Endodermal cell (in vitro differentiated cells): ENCODE measurements at regions not wholly inside any gene's neighbourhood (a gene's known extent, or its start where the extent isn't known, plus 50 kb on each side); places are given as distances from the start of the nearest gene placed in this dataset.
A peak's percentile ranks its signal among the peaks of the same experiment; 100 is the strongest.
"Not testable (repeated sequence)": the region's sequence is repeated elsewhere in the genome, so short reads cannot be mapped to it uniquely, and the experiment has no call there.

Experiments used
- DNase-seq: peaks from one replicate; pipeline ENCODE4 v3.0.0-alpha.2; 2017
- H3K27ac ChIP-seq: 2 replicates; pipeline ENCODE4 v1.5.1; 2013; ENCODE audit warnings: mild to moderate bottlenecking, low read depth, low read length, moderate library complexity
- H3K27me3 ChIP-seq: 2 replicates; pipeline ENCODE4 v1.6.1; 2013; ENCODE audit warnings: mild to moderate bottlenecking, low read length, moderate library complexity; ENCODE audit not compliant: insufficient read depth, control insufficient read depth, poor library complexity, severe bottlenecking
- H3K36me3 ChIP-seq: 2 replicates; pipeline ENCODE4 v1.7.0; 2013; ENCODE audit warnings: mild to moderate bottlenecking, low read length, moderate library complexity; ENCODE audit not compliant: control insufficient read depth, insufficient read depth
- H3K4me1 ChIP-seq: one replicate; pipeline ENCODE4 v1.7.0; 2013; ENCODE audit warnings: low read length; ENCODE audit not compliant: control insufficient read depth, insufficient read depth
- H3K4me3 ChIP-seq: 2 replicates; pipeline ENCODE4 v1.5.1; 2013; ENCODE audit warnings: mild to moderate bottlenecking, low read length, moderate library complexity
- H3K9ac ChIP-seq: 2 replicates; pipeline ENCODE4 v1.6.1; 2013; ENCODE audit warnings: mild to moderate bottlenecking, low read length, moderate library complexity; ENCODE audit not compliant: poor library complexity, severe bottlenecking; ENCODE audit errors: extremely low read depth
- H3K9me3 ChIP-seq: 2 replicates; pipeline ENCODE4 v1.6.1; 2013; ENCODE audit warnings: mild to moderate bottlenecking, low read length, moderate library complexity; ENCODE audit not compliant: control insufficient read depth
- H3K27ac Mint-ChIP-seq: 2 replicates; pipeline ENCODE4 v1.8.0; 2020; ENCODE audit warnings: mixed read lengths
- H3K27me3 Mint-ChIP-seq: 2 replicates; pipeline ENCODE4 v1.8.0; 2021; ENCODE audit warnings: mild to moderate bottlenecking, mixed read lengths; ENCODE audit not compliant: insufficient read depth
- H3K36me3 Mint-ChIP-seq: 2 replicates; pipeline ENCODE4 v1.8.0; 2020; ENCODE audit warnings: low read depth, mixed read lengths
- H3K4me1 Mint-ChIP-seq: 2 replicates; pipeline ENCODE4 v1.8.0; 2020; ENCODE audit warnings: mixed read lengths
- H3K4me3 Mint-ChIP-seq: 2 replicates; pipeline ENCODE4 v1.8.0; 2020; ENCODE audit warnings: mild to moderate bottlenecking, moderate library complexity, mixed read lengths
- H3K9me3 Mint-ChIP-seq: 2 replicates; pipeline ENCODE4 v1.8.0; 2020; ENCODE audit warnings: mild to moderate bottlenecking, mixed read lengths
- WGBS, 2 experiments: methylation state at CpG; one replicate each; pipeline versions ENCODE4 v1.1.5 to v1.1.7; 2013; ENCODE audit warnings: missing lambda C conversion rate in 2 of 2, mixed read lengths in 1 of 2; ENCODE audit not compliant: insufficient coverage in 1 of 2, insufficient read length in 1 of 2; 5-methylcytosine and 5-hydroxymethylcytosine counted together
- TF ChIP-seq, protein P1 (sequence below): fragments of 200-600 bp; sonication (generic); conservative IDR thresholded peaks from 2 replicates; pipeline ENCODE4 v1.5.0; 2021; ENCODE audit warnings: antibody characterized with exemption, mild to moderate bottlenecking

DNA sequence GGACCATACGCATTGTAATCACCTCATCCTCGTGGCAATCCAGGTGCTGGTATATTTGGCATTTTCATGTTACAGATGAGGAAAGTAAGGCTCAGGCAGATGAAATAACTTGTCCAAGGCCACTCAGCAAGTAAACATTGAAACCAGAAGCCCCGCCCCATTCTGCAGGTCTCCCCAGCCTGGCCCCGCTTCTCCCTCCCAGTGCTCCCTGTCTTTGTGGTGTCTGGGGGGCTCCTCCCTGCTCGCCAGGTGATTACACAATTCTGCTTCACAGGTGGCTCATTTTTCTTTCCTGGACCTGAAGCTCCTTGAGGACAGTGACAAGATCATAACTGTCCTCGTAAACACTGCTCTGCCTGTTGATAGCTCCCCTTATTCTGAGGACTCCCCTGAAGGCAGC lies 531.5 kb upstream of the B3GAT1 start:
- no peaks in the 10 kb centered on the region for H3K4me1 ChIP-seq
- no peak overlapping the region for H3K27ac ChIP-seq
- H3K36me3 ChIP-seq = no peaks in the 10 kb centered on the region
- Mint-ChIP-seq H3K27me3 (peaks cover 4% of the 10 kb centered on the region), H3K9me3 (no peaks in the 10 kb centered on the region), H3K4me3 (no peak overlapping the region), H3K36me3 (no peaks in the 10 kb centered on the region), H3K27ac (no peak overlapping the region), H3K4me1 (peaks cover 23% of the 10 kb centered on the region)
- H3K9me3 ChIP-seq = no peaks in the 10 kb centered on the region
- 81 to 92% methylated on average over 2 to 6 of the region's 6 CpGs for WGBS, 2 experiments
- no peaks in the 10 kb centered on the region for H3K27me3 ChIP-seq
- DNase-seq = no peak
- no peak overlapping the region for H3K4me3 ChIP-seq
- no peak overlapping the region for H3K9ac ChIP-seq
- TF ChIP-seq, protein P1, sequence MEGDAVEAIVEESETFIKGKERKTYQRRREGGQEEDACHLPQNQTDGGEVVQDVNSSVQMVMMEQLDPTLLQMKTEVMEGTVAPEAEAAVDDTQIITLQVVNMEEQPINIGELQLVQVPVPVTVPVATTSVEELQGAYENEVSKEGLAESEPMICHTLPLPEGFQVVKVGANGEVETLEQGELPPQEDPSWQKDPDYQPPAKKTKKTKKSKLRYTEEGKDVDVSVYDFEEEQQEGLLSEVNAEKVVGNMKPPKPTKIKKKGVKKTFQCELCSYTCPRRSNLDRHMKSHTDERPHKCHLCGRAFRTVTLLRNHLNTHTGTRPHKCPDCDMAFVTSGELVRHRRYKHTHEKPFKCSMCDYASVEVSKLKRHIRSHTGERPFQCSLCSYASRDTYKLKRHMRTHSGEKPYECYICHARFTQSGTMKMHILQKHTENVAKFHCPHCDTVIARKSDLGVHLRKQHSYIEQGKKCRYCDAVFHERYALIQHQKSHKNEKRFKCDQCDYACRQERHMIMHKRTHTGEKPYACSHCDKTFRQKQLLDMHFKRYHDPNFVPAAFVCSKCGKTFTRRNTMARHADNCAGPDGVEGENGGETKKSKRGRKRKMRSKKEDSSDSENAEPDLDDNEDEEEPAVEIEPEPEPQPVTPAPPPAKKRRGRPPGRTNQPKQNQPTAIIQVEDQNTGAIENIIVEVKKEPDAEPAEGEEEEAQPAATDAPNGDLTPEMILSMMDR = no peak

DNA sequence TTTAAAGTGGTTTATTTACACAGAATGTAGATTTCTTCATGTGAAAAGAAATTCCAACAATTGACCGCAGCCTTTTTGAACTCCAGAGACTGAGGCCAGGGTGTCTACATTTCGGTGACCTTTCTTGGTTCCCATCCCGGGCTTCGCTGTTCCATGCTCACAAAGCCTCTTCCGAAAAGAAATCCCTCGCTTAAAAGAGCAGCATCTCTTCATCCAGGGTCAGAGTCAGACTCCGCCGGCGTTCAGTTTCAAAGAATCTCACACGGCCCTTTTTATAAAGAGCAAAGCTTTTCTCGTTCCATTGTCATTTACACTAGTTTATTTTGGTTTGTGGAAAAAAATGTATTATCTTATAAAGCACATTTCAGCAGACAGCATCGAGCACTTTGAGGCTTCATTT lies 530.6 kb upstream of the B3GAT1 start:
- Mint-ChIP-seq H3K9me3 (no peaks in the 10 kb centered on the region), H3K27ac (no peak overlapping the region), H3K36me3 (no peaks in the 10 kb centered on the region), H3K4me1 (peaks cover 23% of the 10 kb centered on the region), H3K4me3 (no peak overlapping the region), H3K27me3 (peaks cover 4% of the 10 kb centered on the region)
- TF ChIP-seq, protein P1 = no peak
- peak overlapping the region; percentile 66 for H3K27ac ChIP-seq
- no peaks in the 10 kb centered on the region for H3K27me3 ChIP-seq
- H3K4me1 ChIP-seq = no peaks in the 10 kb centered on the region
- no peaks in the 10 kb centered on the region for H3K36me3 ChIP-seq
- no peak overlapping the region for H3K9ac ChIP-seq
- no peak overlapping the region for H3K4me3 ChIP-seq
- no peaks in the 10 kb centered on the region for H3K9me3 ChIP-seq
- WGBS, 2 experiments = 68 to 88% methylated on average over 5 to 12 of the region's 12 CpGs
- no peak for DNase-seq

DNA sequence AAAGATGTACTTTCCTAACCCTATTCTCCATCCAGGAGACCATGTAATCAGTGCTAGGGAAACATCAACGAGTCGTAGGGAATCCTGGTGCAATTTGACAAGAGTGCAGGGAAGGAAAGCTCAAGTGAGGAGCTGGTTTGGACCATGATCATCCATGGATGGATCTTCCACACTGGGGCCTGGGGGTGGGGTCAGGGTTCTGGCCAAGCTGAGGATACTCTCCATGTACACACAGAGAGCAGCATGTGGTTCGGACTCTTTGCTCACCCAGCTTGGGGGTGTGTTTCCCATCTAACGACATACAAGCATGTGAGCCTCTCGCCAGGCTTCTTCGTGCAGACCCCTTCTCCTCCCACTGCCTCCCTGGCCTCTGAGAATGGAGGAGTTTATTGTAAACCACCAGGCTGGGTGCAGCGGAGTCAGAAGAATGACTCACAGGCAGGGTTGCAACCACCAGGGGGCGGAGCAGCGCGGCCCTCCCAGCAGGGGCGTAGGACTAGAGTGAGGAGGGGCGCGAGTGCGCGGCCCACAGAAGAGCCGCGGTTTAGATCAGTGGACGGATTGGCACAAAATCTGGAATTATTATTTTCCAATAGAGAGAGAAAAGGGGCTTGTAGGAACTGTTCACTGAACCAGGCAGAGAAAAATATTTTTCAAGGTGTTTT lies 530.0 kb upstream of the B3GAT1 start:
- not testable (repeated sequence) for H3K27me3 Mint-ChIP-seq, H3K27ac ChIP-seq, H3K27ac Mint-ChIP-seq, H3K36me3 ChIP-seq, H3K9ac ChIP-seq, H3K36me3 Mint-ChIP-seq, H3K27me3 ChIP-seq, H3K4me1 ChIP-seq, H3K9me3 Mint-ChIP-seq, H3K4me3 Mint-ChIP-seq, H3K4me3 ChIP-seq, H3K9me3 ChIP-seq
- 55 to 100% methylated on average over 2 to 15 of the region's 18 CpGs for WGBS, 2 experiments
- TF ChIP-seq, protein P1 = peak; percentile 79
- DNase-seq = peak; percentile 91
- H3K4me1 Mint-ChIP-seq = peaks cover 23% of the 10 kb centered on the region
